NCI-H82 treated with DMSO at 0.1 percent for 48 hours (cell line): ENCODE measurements at regions not wholly inside any gene's neighbourhood (a gene's known extent, or its start where the extent isn't known, plus 50 kb on each side); places are given as distances from the start of the nearest gene placed in this dataset.

Source experiments
- DNase-seq: peaks from one replicate; lab custom pipeline; 2025; ENCODE audit not compliant: unreplicated experiment; lab: John Stamatoyannopoulos, UW

DNA sequence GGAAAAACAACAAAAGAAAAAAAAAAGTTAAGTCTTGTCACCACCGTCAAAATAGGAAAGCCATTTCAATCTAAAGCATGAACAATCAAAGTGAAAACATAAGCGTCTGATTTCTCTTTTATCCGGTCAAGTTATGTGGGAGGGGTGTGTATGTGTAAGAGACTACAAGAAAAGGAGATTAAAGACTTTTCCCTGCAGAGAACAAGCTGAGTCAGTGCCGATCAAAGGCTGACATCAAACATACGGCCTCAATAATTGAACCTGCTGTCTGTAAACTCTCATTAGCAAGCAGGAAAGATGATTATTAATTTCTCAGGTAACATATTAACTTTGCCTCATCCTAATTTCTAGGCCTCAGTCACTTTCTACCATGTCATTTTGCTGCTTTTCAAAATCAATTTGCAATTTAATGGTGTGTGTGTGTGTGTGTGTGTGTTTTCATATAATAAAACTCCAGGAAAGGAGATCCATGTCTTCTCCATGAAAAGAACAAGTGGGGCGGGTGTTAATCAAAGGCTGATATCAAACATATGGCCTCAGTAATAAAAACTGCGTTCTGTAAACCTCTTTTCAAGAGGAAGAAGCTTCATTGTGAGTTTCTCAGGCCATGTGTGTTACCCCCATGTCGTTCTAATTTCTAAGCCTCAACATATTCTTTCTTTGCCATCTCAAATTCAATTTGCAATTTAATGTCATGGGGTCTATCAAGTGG, 649.1 kb upstream of the SORCS1 start:
- DNase-seq: peak; percentile 3

DNA sequence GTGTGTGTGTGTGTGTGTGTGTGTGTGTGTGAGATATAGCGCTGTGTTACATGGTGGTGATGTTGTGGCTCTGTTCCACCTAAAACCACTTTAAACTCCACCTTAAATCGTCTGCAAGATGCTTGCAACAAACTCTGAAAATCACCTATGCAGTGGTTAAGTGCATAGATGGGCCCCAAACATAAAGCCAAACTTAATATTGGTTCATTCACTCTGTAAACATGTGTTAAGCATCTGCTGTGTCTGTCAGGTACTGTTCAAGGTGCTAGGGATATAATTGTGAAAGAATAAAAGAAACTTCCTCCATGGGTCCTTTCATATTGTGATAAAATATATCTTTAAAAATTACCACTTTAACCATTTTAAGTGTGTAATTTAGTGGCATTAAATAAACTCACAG, 645.4 kb upstream of the SORCS1 start:
- no peak for DNase-seq

DNA sequence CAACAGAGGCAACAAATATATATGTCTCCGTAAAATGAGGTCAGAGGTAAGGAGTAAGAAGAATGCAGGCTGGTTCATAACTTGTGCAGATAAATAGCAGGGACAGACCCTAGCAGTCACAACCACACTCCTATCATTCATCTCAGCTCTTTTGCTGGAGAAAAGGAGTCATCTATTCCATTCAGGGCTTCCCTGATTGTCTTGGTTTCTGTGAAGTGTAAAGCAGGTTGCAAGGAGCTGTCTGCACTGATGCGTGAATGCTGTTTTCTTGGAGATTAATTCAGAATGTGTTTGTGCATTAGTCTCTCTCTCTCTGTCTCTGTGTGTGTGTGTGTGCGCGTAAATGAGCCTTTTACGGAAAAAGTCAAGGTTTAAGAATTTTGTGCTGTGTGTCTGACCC, 643.3 kb upstream of the SORCS1 start:
- DNase-seq: no peak

DNA sequence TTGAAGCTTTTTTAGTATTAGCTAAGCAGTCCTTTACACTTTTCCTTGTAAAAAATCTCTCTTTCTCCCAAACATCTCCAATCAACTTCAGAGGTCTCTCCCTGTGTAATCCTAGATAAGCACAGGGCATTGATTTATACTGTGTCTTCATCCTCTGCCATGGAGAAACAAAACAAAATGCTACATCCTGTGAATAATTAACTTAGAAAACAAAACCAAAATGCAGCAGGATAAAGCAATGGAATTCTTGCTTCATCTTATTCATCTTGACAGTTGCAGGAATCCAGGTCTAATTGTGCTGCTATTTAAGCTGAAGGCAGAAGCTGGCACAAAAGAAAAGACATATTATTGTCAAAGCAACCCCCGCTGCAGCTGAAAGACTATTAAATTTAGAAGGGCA, 641.5 kb upstream of the SORCS1 start:
- no peak for DNase-seq

GRCh38 chr10:107803546-107803945, 639.0 kb upstream of the SORCS1 start:
- DNase-seq: no peak

DNA sequence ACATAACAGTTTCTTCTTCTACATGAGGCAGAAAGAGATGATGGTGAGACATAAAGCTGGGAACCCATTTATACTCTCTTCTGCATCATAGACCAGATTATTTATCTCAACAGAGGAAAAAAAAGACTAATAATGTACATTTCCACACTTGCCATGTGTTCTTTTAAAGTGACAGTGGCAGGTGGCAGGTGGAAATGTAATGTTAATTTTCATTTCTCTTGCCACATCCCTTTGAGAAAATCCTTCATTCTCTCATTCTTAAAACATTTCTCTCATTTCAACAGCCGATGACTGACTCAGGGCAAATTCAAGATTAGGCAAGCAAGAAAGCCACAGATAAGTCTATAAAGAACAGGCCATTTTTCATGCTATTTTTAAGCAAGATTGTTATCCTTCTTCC, 635.6 kb upstream of the SORCS1 start:
- DNase-seq: no peak

- DNase-seq: no peak
These were observed 625.8 kb upstream of the SORCS1 start for GRCh38 chr10:107790271-107790670.

GRCh38 chr10:107771066-107771465, 606.6 kb upstream of the SORCS1 start:
- DNase-seq: no peak

DNA sequence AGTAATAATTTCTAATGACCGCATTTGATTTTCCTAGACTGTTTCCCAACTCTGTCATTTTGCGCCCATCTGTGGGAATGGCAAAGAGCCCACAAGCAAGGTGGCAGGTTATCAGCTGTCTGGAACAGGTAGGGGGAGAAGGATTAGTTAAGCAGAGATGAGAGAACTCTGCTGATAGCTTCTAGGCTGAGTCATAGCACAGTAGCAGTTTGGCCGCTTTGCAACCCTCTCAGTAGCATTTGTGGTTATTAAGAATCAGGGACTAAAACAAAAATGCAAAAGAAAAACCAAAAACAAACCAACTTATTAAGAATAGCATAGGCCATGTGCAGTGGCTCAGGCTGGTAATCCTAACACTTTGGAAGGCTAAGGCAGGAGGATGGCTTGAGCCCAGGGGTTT, 602.7 kb upstream of the SORCS1 start:
- no peak for DNase-seq

DNA sequence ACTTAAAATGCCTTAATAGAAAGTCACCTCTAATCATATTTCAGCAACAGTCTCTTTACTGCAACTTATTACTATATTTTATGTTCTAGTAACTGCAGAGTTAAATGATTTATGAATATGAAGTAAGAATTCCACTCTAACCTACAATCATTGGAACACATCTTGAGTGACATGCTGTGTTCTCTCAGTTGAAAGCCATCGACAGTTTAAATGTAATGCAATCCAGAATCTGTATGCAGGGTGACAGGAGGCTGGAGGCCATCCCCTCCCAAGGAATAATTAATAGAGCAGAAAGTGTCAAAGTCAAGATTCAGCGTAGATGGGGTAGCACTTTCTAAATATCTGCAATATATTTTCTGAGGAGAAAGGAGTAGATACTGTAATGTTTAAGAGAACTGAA, 590.3 kb upstream of the SORCS1 start:
- DNase-seq: no peak

GRCh38 chr10:107749235-107749634, 584.7 kb upstream of the SORCS1 start:
- no peak for DNase-seq

- no peak for DNase-seq
These were observed 583.3 kb upstream of the SORCS1 start for GRCh38 chr10:107747851-107748250.

DNA sequence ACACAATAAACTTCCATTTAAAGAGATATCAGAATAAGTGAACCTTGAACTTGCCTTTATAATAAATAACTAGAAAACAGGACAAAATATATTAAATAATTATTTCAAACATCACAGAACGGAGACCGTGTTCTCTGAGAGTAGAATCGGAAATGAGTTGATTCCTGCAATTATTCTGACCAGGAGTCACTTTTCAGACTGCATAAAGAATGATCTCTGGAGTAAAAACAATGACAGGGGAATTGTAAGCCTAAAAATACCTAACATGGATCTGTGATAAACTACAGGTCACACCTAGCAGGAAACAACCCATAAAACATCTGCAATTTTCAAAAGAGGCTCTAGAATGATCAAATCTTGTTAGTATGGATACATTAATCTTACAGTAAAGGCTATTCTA, 577.5 kb upstream of the SORCS1 start:
- no peak for DNase-seq

GRCh38 chr10:107740962-107741690, 576.6 kb upstream of the SORCS1 start:
- no peak for DNase-seq

GRCh38 chr10:107739951-107740350, 575.4 kb upstream of the SORCS1 start:
- DNase-seq: no peak

DNA sequence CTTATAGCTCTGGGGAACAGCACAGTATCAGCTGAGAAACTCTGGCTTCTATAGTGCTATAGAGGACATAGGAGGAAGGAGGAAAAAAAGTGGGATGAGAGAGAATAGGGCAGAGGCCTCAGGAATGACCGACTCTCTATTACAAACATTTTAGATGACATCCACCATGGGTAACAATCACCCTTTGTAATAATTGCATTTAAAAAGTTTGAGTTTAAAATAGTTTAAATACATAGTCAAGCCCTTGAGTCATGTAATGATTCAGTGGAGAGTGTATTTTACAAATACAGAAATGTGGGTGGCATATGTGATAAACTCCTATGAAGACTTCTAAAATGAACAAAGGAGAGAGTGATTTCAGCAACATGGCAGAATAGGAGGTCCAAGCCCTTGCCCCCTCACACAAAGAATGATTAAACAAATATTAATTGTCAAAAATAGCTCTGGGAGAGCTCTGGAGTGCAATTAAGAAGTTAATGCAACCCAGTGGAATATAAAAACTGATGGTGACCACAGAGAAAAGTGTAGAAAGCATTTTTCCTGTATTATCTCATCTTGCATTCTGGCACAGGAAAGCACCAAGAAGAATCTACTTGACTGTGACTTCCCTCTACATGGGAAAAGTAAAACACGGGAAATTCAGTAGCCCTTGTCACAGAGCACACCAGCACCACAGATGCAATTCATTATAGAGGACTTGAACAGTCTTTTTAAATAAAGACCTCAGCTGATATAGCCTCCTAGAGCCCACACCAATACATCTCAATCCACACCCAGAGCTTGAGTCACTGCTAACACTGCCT, 569.0 kb upstream of the SORCS1 start:
- DNase-seq: no peak

DNA sequence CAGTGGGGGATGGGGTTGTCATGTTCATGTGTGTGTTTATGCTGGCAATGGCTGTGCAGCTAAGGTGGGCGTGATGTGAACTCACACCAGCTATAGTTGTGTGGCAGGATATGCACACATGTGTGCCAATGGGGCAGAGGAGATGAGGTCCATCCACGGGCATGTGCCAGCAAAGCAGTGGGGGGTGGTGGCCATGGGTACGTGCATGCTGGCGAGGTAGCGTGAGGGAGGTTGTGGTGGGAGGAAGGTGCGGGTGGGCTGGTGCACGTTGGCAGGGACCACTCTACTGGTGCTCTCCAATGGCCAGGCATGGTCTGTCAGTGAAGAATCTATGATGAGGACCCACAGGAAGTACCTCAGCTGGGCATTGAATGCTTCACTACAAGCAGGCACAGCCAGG, 567.5 kb upstream of the SORCS1 start:
- DNase-seq: no peak

DNA sequence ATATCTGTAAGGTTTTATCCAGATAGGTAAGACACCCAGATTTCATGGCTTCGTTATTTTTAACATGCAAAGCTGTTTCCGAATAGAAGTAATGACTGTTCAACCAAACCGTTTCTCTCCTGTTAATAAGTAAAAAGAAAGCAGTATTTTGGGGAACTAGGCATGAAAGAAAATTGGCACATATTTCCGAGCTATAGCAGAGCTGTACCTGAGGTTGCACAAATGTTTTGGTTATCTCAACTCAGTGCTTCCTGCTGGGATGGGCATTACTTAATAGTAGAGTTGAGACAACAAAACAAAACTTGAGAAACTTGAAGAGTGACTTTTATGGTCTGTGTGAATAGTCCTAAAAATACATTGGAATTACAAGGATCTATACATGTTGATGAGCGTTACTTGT, 564.3 kb upstream of the SORCS1 start:
- DNase-seq: no peak

DNA sequence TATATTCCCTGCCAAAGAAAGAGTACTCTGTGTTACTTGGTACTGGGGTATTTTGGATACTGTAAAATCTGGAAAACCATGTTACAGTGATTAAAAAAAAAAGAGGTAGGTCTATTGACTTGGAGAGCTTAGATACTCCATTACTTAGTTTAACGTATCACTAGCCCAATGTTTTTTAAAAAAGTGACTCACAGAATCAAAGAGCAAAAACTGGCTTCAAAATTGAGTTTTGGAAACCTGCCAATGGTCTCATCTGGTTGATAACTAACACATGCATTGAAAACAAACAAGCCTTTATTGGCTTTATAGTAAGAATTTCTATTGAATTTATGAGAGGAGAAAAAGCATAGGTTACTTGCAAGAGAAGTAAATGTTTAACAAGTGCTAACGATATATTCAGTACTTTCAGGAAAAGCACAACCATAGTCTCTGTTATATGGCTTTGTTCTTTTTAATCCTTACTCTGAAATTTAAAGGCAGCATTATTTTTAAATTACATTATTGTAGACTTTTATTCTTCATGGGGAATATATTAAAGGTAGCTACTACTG, 563.3 kb upstream of the SORCS1 start:
- no peak for DNase-seq

DNA sequence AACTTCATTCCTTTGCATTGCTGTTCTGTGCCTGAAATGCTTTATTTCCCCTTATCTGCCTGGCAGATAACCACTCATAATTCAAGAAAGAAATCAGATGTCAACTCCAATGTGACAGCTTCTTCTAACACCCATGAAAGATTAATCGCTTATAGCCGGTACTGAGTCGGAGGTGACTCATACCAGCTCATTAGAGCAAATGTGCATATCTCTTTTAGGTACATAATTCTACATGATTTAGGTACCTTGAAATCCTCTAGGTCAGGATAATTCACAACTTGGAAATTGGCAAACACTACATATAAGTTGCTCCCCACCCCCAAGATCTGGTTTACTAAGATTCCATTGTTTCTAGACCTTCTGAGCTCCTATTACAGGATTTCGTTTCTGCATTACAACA, 554.4 kb upstream of the SORCS1 start:
- no peak for DNase-seq

GRCh38 chr10:107717046-107717445, 552.5 kb upstream of the SORCS1 start:
- DNase-seq: no peak

DNA sequence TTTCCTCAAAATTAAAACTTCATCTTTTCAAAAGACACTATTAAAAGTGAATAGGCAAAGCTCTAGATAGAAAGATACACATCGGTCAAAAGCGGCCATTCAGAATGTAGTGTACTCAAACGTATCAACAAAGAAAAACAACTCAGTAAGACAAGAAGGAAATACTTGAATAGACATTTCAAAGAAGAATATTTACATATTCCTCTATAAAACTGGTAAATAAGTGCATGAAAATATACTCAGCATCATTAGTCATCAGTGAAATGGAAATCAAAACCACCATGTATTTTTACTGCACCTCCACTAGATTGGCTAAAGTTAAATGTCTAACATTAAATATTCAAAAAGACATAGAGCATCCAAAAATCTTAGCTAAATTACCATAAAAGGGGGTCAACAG, 551.1 kb upstream of the SORCS1 start:
- no peak for DNase-seq
